ENCODE measurements at regions not wholly inside any gene's neighbourhood (a gene's known extent, or its start where the extent isn't known, plus 50 kb on each side); places are given as distances from the start of the nearest gene placed in this dataset.

DNA sequence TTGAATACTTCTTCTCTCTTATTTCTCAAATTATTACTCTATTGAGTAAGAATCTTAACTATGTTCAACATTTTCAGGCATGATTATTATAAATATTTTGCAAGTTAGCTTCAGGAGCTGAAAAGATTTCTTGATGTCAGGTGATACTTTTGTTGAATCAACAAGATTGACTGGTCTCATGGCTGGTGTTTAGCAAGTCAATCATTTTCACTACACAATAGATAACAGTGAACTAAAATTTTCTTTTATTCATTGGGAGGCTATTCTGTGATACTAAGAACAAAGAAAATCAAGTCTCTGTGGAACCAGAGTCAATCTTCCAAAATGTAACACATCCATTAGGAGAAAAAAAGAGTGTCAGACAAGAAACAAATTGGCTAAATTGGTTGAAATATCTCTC is 476.7 kb downstream of the CNTN3 start:
- Histone ChIP-seq H3K27ac (ENCODE audit: low read depth in 2 of 2, low read length in 1 of 2) (no peak overlapping the region), H3K79me2 (ENCODE audit: insufficient read depth) (no peaks in the 10 kb centered on the region), H3K36me3 (replicated peaks in 1 of 2; ENCODE audit: control insufficient read depth in 1 of 2, insufficient read depth in 2 of 2, low read length in 1 of 2) (no peaks in the 10 kb centered on the region), H3K4me2 (no peak overlapping the region), H3K9ac (no peak overlapping the region), H2AFZ (ENCODE audit: low read depth) (no peak overlapping the region), H3F3A (replicated peaks; ENCODE audit: insufficient read depth) (no peaks in the 10 kb centered on the region), H3K27me3 (ENCODE audit: insufficient read depth) (no peaks in the 10 kb centered on the region), H3K9me2 (no peaks in the 10 kb centered on the region), H3K9me3 (no peaks in the 10 kb centered on the region), H3K4me3 (ENCODE audit: low read depth in 2 of 2, low read length in 1 of 2) (no peak overlapping the region), H4K20me1 (ENCODE audit: insufficient read depth) (no peaks in the 10 kb centered on the region), H3K4me1 (ENCODE audit: control insufficient read depth in 1 of 2, insufficient read depth in 2 of 2, low read depth in 1 of 2, low read length in 1 of 2) (no peaks in the 10 kb centered on the region)
- POLR2A ChIA-PET = no interaction called here
- TF ChIP-seq FOXJ3 (CRISPR knock-in tag; IDR thresholded peaks at IDR 0.05) = no peak
- TF ChIP-seq, protein P1, sequence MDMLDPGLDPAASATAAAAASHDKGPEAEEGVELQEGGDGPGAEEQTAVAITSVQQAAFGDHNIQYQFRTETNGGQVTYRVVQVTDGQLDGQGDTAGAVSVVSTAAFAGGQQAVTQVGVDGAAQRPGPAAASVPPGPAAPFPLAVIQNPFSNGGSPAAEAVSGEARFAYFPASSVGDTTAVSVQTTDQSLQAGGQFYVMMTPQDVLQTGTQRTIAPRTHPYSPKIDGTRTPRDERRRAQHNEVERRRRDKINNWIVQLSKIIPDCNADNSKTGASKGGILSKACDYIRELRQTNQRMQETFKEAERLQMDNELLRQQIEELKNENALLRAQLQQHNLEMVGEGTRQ (IDR thresholded peaks at IDR 0.05; ENCODE audit: borderline replicate concordance, low read depth, low read length) = no peak
- TF ChIP-seq, protein P2, sequence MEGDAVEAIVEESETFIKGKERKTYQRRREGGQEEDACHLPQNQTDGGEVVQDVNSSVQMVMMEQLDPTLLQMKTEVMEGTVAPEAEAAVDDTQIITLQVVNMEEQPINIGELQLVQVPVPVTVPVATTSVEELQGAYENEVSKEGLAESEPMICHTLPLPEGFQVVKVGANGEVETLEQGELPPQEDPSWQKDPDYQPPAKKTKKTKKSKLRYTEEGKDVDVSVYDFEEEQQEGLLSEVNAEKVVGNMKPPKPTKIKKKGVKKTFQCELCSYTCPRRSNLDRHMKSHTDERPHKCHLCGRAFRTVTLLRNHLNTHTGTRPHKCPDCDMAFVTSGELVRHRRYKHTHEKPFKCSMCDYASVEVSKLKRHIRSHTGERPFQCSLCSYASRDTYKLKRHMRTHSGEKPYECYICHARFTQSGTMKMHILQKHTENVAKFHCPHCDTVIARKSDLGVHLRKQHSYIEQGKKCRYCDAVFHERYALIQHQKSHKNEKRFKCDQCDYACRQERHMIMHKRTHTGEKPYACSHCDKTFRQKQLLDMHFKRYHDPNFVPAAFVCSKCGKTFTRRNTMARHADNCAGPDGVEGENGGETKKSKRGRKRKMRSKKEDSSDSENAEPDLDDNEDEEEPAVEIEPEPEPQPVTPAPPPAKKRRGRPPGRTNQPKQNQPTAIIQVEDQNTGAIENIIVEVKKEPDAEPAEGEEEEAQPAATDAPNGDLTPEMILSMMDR (IDR thresholded peaks at IDR 0.05) = no peak
- TF ChIP-seq YY1 (IDR thresholded peaks at IDR 0.05; ENCODE audit: low read depth) = no peak
- TF ChIP-seq NRF1 (IDR thresholded peaks at IDR 0.05; ENCODE audit: low read depth, low read length) = no peak
- TF ChIP-seq, protein P3, sequence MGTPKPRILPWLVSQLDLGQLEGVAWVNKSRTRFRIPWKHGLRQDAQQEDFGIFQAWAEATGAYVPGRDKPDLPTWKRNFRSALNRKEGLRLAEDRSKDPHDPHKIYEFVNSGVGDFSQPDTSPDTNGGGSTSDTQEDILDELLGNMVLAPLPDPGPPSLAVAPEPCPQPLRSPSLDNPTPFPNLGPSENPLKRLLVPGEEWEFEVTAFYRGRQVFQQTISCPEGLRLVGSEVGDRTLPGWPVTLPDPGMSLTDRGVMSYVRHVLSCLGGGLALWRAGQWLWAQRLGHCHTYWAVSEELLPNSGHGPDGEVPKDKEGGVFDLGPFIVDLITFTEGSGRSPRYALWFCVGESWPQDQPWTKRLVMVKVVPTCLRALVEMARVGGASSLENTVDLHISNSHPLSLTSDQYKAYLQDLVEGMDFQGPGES (IDR thresholded peaks at IDR 0.05; ENCODE audit: low read depth, low read length) = no peak
- TF ChIP-seq, protein P4, sequence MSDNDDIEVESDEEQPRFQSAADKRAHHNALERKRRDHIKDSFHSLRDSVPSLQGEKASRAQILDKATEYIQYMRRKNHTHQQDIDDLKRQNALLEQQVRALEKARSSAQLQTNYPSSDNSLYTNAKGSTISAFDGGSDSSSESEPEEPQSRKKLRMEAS (IDR thresholded peaks at IDR 0.05; ENCODE audit: low read depth) = no peak
- TF ChIP-seq CHD2 (IDR thresholded peaks at IDR 0.05; ENCODE audit: low read length, partially characterized antibody) = no peak
- no peak for TF ChIP-seq TEAD4 (IDR thresholded peaks at IDR 0.05; ENCODE audit: borderline replicate concordance, insufficient read depth)
- no peak for TF ChIP-seq JUND (IDR thresholded peaks at IDR 0.05)
- no peak for TF ChIP-seq MEF2A (IDR thresholded peaks at IDR 0.05; ENCODE audit: borderline replicate concordance, low read depth)
- no peak for TF ChIP-seq TCF12 (IDR thresholded peaks at IDR 0.05)
- TF ChIP-seq, protein P5, sequence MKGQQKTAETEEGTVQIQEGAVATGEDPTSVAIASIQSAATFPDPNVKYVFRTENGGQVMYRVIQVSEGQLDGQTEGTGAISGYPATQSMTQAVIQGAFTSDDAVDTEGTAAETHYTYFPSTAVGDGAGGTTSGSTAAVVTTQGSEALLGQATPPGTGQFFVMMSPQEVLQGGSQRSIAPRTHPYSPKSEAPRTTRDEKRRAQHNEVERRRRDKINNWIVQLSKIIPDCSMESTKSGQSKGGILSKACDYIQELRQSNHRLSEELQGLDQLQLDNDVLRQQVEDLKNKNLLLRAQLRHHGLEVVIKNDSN (IDR thresholded peaks at IDR 0.05; ENCODE audit: borderline replicate concordance, low read depth) = no peak
- TF ChIP-seq RFX5 (IDR thresholded peaks at IDR 0.05; ENCODE audit: low read length) = no peak
- no peak for TF ChIP-seq SIN3A (IDR thresholded peaks at IDR 0.05; ENCODE audit: borderline replicate concordance, low read depth, low read length)
- TF ChIP-seq GABPA (IDR thresholded peaks at IDR 0.05; ENCODE audit: low read depth) = no peak
- DNase-seq = no peak
- CTCF ChIA-PET = no interaction called here
